Non-pigmented ciliary epithelial cell (primary cell): ENCODE measurements at regions not wholly inside any gene's neighbourhood (a gene's known extent, or its start where the extent isn't known, plus 50 kb on each side); places are given as distances from the start of the nearest gene placed in this dataset.

ENCODE experiments used
- DNase-seq: peaks from one replicate; pipeline ENCODE4 v3.0.0-alpha.2; 2010; ENCODE audit warnings: low read depth

- no peak for DNase-seq
Observed at GRCh38 chr12:89256060-89256459, 96.2 kb downstream of the DUSP6 start.

- DNase-seq: no peak
Observed at GRCh38 chr12:89253488-89253887, 98.8 kb downstream of the DUSP6 start.

GRCh38 chr12:89252284-89252683, 100.0 kb downstream of the DUSP6 start:
- DNase-seq: no peak

DNA sequence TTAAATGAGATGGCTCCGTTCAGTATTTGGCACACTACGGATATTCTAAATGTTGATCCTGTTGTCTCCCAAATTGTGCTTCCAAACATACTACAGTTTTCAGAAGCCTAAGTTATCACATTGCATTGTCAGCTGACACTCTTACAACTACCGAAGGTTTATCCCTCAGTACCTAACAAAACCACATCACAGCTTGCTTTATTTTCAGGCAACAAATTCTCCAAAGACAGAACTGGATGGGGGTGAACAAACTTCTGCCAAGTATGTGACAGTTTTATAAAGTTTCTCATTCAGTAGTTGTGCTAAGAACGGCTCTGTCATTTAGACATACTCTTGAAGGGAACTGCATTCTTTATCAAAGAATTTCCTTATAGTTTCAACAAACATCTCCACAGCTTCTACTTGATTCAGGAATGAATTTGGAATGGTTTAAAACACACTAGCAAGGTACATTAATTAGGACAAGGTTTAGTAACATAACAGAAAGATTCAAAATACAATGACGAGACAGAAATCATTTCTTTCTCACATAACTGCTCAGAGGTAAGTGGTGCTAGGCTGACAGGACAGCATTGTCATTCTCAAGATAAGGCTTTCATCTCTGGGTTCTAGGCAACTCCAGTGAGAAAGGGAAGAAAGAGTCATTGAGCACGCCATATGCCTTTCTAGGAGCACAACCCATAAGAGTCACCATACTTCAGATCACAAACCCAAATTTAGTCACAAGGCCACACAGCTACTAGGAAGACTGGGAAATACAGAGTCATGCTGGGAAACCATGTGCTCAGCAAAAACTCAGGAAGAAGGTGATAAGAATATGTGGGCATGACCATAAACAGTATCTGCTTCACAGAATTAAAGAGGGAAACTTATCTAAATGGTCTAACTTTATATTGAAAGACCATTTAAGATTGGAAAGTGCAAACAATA, 100.7 kb downstream of the DUSP6 start:
- DNase-seq: no peak

GRCh38 chr12:89250636-89251035, 101.7 kb downstream of the DUSP6 start:
- DNase-seq: no peak

GRCh38 chr12:89250213-89250612, 102.1 kb downstream of the DUSP6 start:
- DNase-seq: no peak

DNA sequence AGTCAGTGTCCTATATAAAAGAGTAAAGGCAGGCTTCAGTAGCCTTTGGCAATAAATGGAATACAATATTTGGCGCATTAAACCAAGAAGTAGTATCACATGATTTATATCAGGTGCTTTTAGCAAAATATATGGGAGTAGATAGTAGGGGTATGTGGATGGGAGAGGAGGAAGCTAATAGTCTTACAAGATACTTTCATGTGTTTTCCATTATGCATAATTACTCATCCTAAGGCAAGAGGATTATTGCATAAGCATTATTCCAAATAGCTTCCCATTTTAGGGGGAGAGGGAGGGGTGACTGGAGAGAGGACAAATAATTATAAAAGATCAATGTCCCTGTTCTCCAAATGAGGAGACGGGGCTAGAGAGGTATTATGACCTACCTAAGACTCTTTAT, 104.3 kb downstream of the DUSP6 start:
- no peak for DNase-seq

GRCh38 chr12:89247541-89247942, 104.8 kb downstream of the DUSP6 start:
- DNase-seq: no peak

GRCh38 chr12:89245090-89245489, 107.2 kb downstream of the DUSP6 start:
- peak; percentile 43 for DNase-seq

GRCh38 chr12:89244536-89244935, 107.8 kb downstream of the DUSP6 start:
- no peak for DNase-seq

GRCh38 chr12:89243771-89244170, 108.5 kb downstream of the DUSP6 start:
- no peak for DNase-seq

DNA sequence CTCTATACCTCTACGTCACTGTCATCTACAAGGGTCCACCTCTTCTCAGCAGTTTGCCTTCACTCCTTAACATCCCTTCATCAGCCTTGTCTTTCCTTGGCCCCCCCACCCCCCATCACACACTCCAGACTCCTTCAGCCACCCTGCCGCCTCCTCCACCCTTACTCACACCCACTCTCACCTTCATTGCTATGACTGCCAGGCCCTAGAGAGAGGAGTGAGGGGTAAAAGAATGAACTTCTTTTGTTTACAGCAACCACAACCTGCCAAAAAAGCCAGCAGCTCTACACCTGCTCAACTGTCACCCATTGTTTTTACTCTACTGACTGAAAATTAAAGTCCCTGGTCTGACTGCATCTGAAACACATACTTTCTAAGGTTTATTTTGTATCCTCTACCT, 112.8 kb downstream of the DUSP6 start:
- no peak for DNase-seq

DNA sequence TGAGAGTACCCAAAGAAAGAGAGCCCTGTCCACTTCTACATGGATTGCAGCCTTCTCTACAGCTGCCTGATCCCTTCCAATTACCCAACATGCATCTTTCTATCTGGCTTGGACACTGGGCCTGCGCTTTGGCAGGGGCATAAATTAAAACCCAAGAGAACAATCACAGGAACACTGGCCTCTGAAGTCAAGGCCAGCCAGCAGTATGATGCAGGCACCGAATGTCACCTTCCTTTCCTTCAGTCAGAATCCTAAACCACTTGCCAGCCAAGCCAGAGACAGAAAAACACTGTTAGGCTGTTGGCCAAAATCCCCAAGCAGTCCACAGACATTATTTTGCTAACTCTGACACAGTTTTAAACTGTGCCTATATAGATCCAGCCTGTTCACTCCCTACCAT, 113.7 kb downstream of the DUSP6 start:
- no peak for DNase-seq

GRCh38 chr12:89237763-89238162, 114.5 kb downstream of the DUSP6 start:
- DNase-seq: no peak

GRCh38 chr12:89236748-89237383, 115.4 kb downstream of the DUSP6 start:
- peak; percentile 81 for DNase-seq

DNA sequence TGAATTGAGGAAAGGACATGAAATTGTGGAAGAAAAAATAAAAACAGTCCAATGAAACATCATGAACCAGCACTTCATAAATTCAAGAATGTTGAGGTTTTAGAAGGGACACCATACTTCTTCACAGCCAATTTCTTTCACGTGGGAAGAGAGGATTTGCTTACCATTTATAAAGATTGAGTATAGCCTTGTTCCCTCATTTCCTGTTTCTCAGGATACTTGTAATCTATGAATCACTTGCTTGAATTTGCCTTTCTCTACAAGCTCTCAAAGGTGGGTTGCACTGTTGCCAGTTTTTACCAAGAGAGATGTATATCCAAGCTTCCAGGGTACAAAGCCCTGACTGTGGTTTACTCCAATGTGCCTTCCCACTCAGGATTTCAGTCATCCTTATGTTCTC, 116.1 kb downstream of the DUSP6 start:
- DNase-seq: peak; percentile 44

GRCh38 chr12:89235189-89235993, 116.9 kb downstream of the DUSP6 start:
- no peak for DNase-seq

GRCh38 chr12:89234324-89235114, 117.8 kb downstream of the DUSP6 start:
- no peak for DNase-seq

- no peak for DNase-seq
Observed at GRCh38 chr12:89231686-89232085, 120.6 kb downstream of the DUSP6 start.

GRCh38 chr12:89230376-89231315, 121.7 kb downstream of the DUSP6 start:
- no peak for DNase-seq

DNA sequence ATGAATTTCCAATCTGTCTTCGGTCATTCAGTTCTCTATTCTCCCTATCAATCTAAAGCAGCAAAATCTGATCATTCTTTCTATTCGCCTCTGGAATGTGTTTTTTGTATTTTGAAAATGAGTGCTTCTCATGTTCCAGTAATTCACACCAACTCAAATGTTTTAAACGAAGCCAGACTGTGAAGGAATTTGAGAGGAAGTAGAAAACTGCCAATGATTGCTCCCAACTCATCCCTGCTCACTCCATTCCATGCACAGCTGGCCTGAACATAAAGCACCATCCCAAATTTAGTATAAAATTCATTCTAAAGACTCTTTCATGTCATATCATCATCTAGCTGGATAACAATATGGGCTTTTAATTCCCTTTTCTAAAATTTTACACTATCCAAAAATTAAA, 123.8 kb downstream of the DUSP6 start:
- DNase-seq: no peak
